ENCODE measurements at regions not wholly inside any gene's neighbourhood (a gene's known extent, or its start where the extent isn't known, plus 50 kb on each side); places are given as distances from the start of the nearest gene placed in this dataset.

GRCh38 chr7:116614499-116615262 lies 57.3 kb upstream of the MET start:
- no peak for DNase-seq (ENCODE audit: low spot score, unreplicated experiment)
- H3K36me3 Mint-ChIP-seq (ENCODE audit: insufficient read depth): no peaks in the 10 kb centered on the region
- H3K27ac Mint-ChIP-seq: peak overlapping the region; percentile 80
- H3K4me3 Mint-ChIP-seq (ENCODE audit: low read depth): peak overlapping the region; percentile 3
- H3K27me3 Mint-ChIP-seq: no peaks in the 10 kb centered on the region
- H3K9me3 Mint-ChIP-seq (ENCODE audit: low read depth): peaks cover 4% of the 10 kb centered on the region
- H3K4me1 Mint-ChIP-seq (ENCODE audit: low read depth): peaks cover 33% of the 10 kb centered on the region
- no peak for TF ChIP-seq CTCF (IDR thresholded peaks at IDR 0.05; ENCODE audit: unreplicated experiment)

- Mint-ChIP-seq H3K36me3 (ENCODE audit: insufficient read depth) (no peaks in the 10 kb centered on the region), H3K4me1 (ENCODE audit: low read depth) (peaks cover 33% of the 10 kb centered on the region), H3K9me3 (ENCODE audit: low read depth) (peaks cover 8% of the 10 kb centered on the region), H3K4me3 (ENCODE audit: low read depth) (no peak overlapping the region), H3K27ac (no peak overlapping the region), H3K27me3 (no peaks in the 10 kb centered on the region)
- TF ChIP-seq CTCF (IDR thresholded peaks at IDR 0.05; ENCODE audit: unreplicated experiment): no peak
- no peak for DNase-seq (ENCODE audit: low spot score, unreplicated experiment)
Observed at GRCh38 chr7:116616555-116617059, 55.4 kb upstream of the MET start.

- Mint-ChIP-seq H3K9me3 (ENCODE audit: low read depth) (peaks cover 8% of the 10 kb centered on the region), H3K4me3 (ENCODE audit: low read depth) (no peak overlapping the region), H3K4me1 (ENCODE audit: low read depth) (peaks cover 33% of the 10 kb centered on the region), H3K36me3 (ENCODE audit: insufficient read depth) (no peaks in the 10 kb centered on the region), H3K27me3 (no peaks in the 10 kb centered on the region), H3K27ac (no peak overlapping the region)
- no peak for TF ChIP-seq CTCF (IDR thresholded peaks at IDR 0.05; ENCODE audit: unreplicated experiment)
- DNase-seq (ENCODE audit: low spot score, unreplicated experiment): no peak
Observed at GRCh38 chr7:116617878-116618277, 54.1 kb upstream of the MET start.

- H3K27me3 Mint-ChIP-seq: no peaks in the 10 kb centered on the region
- H3K27ac Mint-ChIP-seq: no peak overlapping the region
- no peak overlapping the region for H3K4me3 Mint-ChIP-seq (ENCODE audit: low read depth)
- TF ChIP-seq CTCF (IDR thresholded peaks at IDR 0.05; ENCODE audit: unreplicated experiment): no peak
- H3K36me3 Mint-ChIP-seq (ENCODE audit: insufficient read depth): no peaks in the 10 kb centered on the region
- peaks cover 28% of the 10 kb centered on the region for H3K4me1 Mint-ChIP-seq (ENCODE audit: low read depth)
- H3K9me3 Mint-ChIP-seq (ENCODE audit: low read depth): peaks cover 8% of the 10 kb centered on the region
- DNase-seq (ENCODE audit: low spot score, unreplicated experiment): no peak
Observed at GRCh38 chr7:116618338-116619128, 53.5 kb upstream of the MET start.

- Mint-ChIP-seq H3K27ac (no peak overlapping the region), H3K9me3 (ENCODE audit: low read depth) (peaks cover 8% of the 10 kb centered on the region), H3K36me3 (ENCODE audit: insufficient read depth) (no peaks in the 10 kb centered on the region)
Observed at GRCh38 chr7:116621649-116622048, 50.3 kb upstream of the MET start.

More at GRCh38 chr7:116621649-116622048, 50.3 kb upstream of the MET start:
- Mint-ChIP-seq H3K4me1 (ENCODE audit: low read depth) (peaks cover 2% of the 10 kb centered on the region), H3K4me3 (ENCODE audit: low read depth) (no peak overlapping the region), H3K27me3 (peaks cover 8% of the 10 kb centered on the region)
- TF ChIP-seq CTCF (IDR thresholded peaks at IDR 0.05; ENCODE audit: unreplicated experiment): no peak
- DNase-seq (ENCODE audit: low spot score, unreplicated experiment): no peak

All from progenitor cell of endocrine pancreas (in vitro differentiated cells).